ENCODE measurements at regions not wholly inside any gene's neighbourhood (a gene's known extent, or its start where the extent isn't known, plus 50 kb on each side); places are given as distances from the start of the nearest gene placed in this dataset.

DNA sequence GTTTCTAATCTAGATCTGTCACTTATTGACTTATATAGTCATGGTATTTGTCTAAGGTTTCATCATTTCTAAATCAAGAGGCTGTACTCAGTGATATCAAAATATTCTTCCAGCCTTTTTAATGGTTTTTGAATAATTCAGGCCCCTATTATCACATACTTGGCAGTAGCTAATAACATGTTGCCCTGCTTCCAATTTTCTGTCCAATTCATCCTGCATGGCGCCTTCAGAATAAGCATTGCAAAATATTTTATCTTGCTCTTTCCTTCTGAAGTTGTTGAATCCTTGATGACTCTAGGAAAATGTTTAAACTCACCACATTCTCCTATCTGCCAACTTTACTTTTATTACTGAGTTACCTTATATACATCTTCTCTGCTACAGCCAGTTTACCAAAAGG is 517.2 kb upstream of the B3GALT2 start:
- no peak overlapping the region for H3K4me3 ChIP-seq
- H3K4me1 ChIP-seq = no peaks in the 10 kb centered on the region
- DNase-seq (ENCODE audit: low spot score in 2 of 2) = no peak
- H3K36me3 ChIP-seq = no peaks in the 10 kb centered on the region
- no peak overlapping the region for H3K27ac ChIP-seq
- 85 to 98% methylated on average over 1 of the region's 1 CpG for WGBS, 2 donors
- TF ChIP-seq, protein P1, sequence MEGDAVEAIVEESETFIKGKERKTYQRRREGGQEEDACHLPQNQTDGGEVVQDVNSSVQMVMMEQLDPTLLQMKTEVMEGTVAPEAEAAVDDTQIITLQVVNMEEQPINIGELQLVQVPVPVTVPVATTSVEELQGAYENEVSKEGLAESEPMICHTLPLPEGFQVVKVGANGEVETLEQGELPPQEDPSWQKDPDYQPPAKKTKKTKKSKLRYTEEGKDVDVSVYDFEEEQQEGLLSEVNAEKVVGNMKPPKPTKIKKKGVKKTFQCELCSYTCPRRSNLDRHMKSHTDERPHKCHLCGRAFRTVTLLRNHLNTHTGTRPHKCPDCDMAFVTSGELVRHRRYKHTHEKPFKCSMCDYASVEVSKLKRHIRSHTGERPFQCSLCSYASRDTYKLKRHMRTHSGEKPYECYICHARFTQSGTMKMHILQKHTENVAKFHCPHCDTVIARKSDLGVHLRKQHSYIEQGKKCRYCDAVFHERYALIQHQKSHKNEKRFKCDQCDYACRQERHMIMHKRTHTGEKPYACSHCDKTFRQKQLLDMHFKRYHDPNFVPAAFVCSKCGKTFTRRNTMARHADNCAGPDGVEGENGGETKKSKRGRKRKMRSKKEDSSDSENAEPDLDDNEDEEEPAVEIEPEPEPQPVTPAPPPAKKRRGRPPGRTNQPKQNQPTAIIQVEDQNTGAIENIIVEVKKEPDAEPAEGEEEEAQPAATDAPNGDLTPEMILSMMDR (IDR thresholded peaks at IDR 0.05) = no peak
- TF ChIP-seq EP300 (IDR thresholded peaks at IDR 0.05) (no peak), POLR2A (IDR thresholded peaks at IDR 0.05) (no peak)
- no peaks in the 10 kb centered on the region for H3K27me3 ChIP-seq
- peaks cover 0 to 3% (median 0%) of the 10 kb centered on the region in 4 donors for H3K9me3 ChIP-seq

GRCh38 chr1:193703121-193703520 is 516.7 kb upstream of the B3GALT2 start:
- Histone ChIP-seq H3K4me1 (no peaks in the 10 kb centered on the region), H3K4me3 (no peak overlapping the region), H3K27ac (no peak overlapping the region), H3K9me3 (peaks cover 0 to 3% (median 0%) of the 10 kb centered on the region in 4 donors), H3K27me3 (no peaks in the 10 kb centered on the region), H3K36me3 (no peaks in the 10 kb centered on the region)
- TF ChIP-seq, protein P1 (IDR thresholded peaks at IDR 0.05) = no peak
- no peak for DNase-seq (ENCODE audit: low spot score in 2 of 2)

DNA sequence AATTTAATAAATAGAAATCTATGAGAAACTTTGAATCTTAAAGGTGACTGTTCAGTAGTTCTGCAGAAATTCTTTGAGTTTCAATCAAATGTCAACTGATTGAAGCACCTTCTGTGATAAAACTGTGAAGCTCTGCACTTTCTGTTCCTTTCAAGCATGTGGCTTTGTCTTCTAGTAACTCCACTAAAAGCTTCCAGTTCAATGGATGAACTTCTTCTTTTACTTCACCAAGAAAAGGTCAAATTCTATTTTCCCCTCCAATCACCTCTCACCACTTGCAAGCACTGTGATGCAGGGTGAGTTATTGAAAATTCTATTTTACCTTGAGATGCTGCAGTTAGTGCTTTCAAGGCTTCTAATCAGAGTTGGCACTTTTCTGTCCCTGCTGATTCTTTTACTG is 515.3 kb upstream of the B3GALT2 start:
- Histone ChIP-seq H3K4me1 (no peaks in the 10 kb centered on the region), H3K36me3 (no peaks in the 10 kb centered on the region), H3K27me3 (no peaks in the 10 kb centered on the region), H3K4me3 (no peak overlapping the region), H3K27ac (no peak overlapping the region), H3K9me3 (peaks cover 0 to 3% (median 0%) of the 10 kb centered on the region in 4 donors)
- no peak for DNase-seq (ENCODE audit: low spot score in 2 of 2)
- TF ChIP-seq POLR2A (IDR thresholded peaks at IDR 0.05) = no peak

- Histone ChIP-seq H3K4me1 (no peaks in the 10 kb centered on the region), H3K9me3 (peaks cover 0 to 3% (median 0%) of the 10 kb centered on the region in 4 donors), H3K4me3 (no peak overlapping the region), H3K36me3 (no peaks in the 10 kb centered on the region), H3K27ac (no peak overlapping the region), H3K27me3 (no peaks in the 10 kb centered on the region)
- DNase-seq (ENCODE audit: low spot score in 2 of 2) = no peak
- TF ChIP-seq POLR2A (IDR thresholded peaks at IDR 0.05) (no peak), EP300 (IDR thresholded peaks at IDR 0.05) (no peak)
- TF ChIP-seq, protein P1 (IDR thresholded peaks at IDR 0.05) = no peak
- 91 to 95% methylated on average over 3 of the region's 3 CpGs for WGBS, 2 donors
Observed at GRCh38 chr1:193700710-193701355, 514.4 kb upstream of the B3GALT2 start.

GRCh38 chr1:193699261-193699660 is 512.8 kb upstream of the B3GALT2 start:
- Histone ChIP-seq H3K36me3 (no peaks in the 10 kb centered on the region), H3K27ac (no peak overlapping the region), H3K4me3 (no peak overlapping the region), H3K27me3 (no peaks in the 10 kb centered on the region), H3K9me3 (no peaks in the 10 kb centered on the region), H3K4me1 (no peaks in the 10 kb centered on the region)
- DNase-seq (ENCODE audit: low spot score in 2 of 2) = no peak
- TF ChIP-seq, protein P1 (IDR thresholded peaks at IDR 0.05) = no peak
- TF ChIP-seq POLR2A (IDR thresholded peaks at IDR 0.05) (no peak), EP300 (IDR thresholded peaks at IDR 0.05) (no peak)
- WGBS, 2 donors = 88% methylated on average over 4 of the region's 4 CpGs

DNA sequence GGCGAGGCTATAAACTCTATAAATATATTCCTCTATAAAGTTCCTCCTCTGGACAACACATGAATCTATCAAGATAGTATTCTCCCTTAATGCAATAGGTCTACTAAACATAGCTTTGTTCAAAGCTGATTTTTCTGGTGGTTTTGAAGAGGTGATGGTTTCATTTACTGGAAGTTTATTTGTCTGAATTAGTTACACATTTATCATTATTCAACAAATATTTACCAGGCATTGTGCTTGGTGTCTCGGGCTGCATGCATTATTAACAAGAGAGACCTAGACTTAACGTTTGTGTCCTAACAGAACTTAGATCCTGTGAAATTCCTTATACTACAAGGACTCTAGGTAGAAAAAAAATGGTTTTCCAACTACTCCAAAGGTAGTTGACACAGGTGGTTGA is 511.4 kb upstream of the B3GALT2 start:
- Histone ChIP-seq H3K36me3 (no peaks in the 10 kb centered on the region), H3K27ac (no peak overlapping the region), H3K4me1 (no peaks in the 10 kb centered on the region), H3K9me3 (no peaks in the 10 kb centered on the region), H3K4me3 (no peak overlapping the region), H3K27me3 (no peaks in the 10 kb centered on the region)
- 87 to 90% methylated on average over 3 of the region's 3 CpGs for WGBS, 2 donors
- TF ChIP-seq POLR2A (IDR thresholded peaks at IDR 0.05) (no peak), EP300 (IDR thresholded peaks at IDR 0.05) (no peak)
- TF ChIP-seq, protein P1 (IDR thresholded peaks at IDR 0.05) = no peak
- DNase-seq (ENCODE audit: low spot score in 2 of 2) = no peak
